PC-9 (cell line): ENCODE measurements at regions not wholly inside any gene's neighbourhood (a gene's known extent, or its start where the extent isn't known, plus 50 kb on each side); places are given as distances from the start of the nearest gene placed in this dataset.

Experiments
- BruUV-seq: library from RNA; stranded (reverse); fragments of 400-500 nt; replicated peaks from 2 replicates; lab custom pipeline; 2021; lab: Mats Ljungman, UMichigan
- CTCF ChIA-PET: fragments of 300-600 bp; sonication (Branson Sonifier 250); formaldehyde crosslinking; loops from one replicate; lab custom pipeline; 2022; ENCODE audit warnings: antibody characterized with exemption; lab: Charles Lee
- POLR2A ChIA-PET: fragments of 300-600 bp; sonication (Branson Sonifier 250); formaldehyde crosslinking; loops from one replicate; lab custom pipeline; 2022; ENCODE audit warnings: antibody characterized with exemption; ENCODE audit not compliant: unreplicated experiment; lab: Charles Lee
- DNase-seq, 2 experiments: peaks; one replicate each; pipeline versions ENCODE4 v3.0.0 to v3.0.0-alpha.2; 2015 to 2022; ENCODE audit warnings: mixed read lengths in 1 of 2
- H2AFZ ChIP-seq: fragments of 200-600 bp; sonication (generic); 2 replicates; pipeline ENCODE4 v1.8.1; 2017; ENCODE audit warnings: antibody characterized with exemption
- H3F3A ChIP-seq: fragments of 200-600 bp; sonication (generic); 2 replicates; pipeline ENCODE4 v1.8.1; 2017; ENCODE audit warnings: antibody characterized with exemption, mild to moderate bottlenecking, low read depth; ENCODE audit not compliant: insufficient read depth
- H3K27ac ChIP-seq: fragments of 200-600 bp; sonication (generic); 2 replicates; pipeline ENCODE4 v1.6.1; 2016; ENCODE audit warnings: mixed run types
- H3K27me3 ChIP-seq: fragments of 200-600 bp; sonication (generic); 2 replicates; pipeline ENCODE4 v1.6.1; 2016; ENCODE audit warnings: low read depth, mixed run types; ENCODE audit not compliant: insufficient read depth
- H3K36me3 ChIP-seq: fragments of 200-600 bp; sonication (generic); 2 replicates; pipeline ENCODE4 v1.6.1; 2016; ENCODE audit warnings: low read depth, mixed run types
- H3K4me1 ChIP-seq: fragments of 200-600 bp; sonication (generic); replicated peaks from 2 replicates; pipeline ENCODE4 v1.6.1; 2016; ENCODE audit warnings: mixed run types; ENCODE audit not compliant: insufficient read depth
- H3K4me2 ChIP-seq: fragments of 200-600 bp; sonication (generic); 2 replicates; pipeline ENCODE4 v1.6.1; 2017; ENCODE audit warnings: mixed run types
- H3K4me3 ChIP-seq: fragments of 200-600 bp; sonication (generic); 2 replicates; pipeline ENCODE4 v1.6.1; 2016; ENCODE audit warnings: mixed run types
- H3K79me2 ChIP-seq: fragments of 200-600 bp; sonication (generic); 2 replicates; pipeline ENCODE4 v1.6.1; 2017; ENCODE audit warnings: low read depth, mixed run types
- H3K9me2 ChIP-seq: fragments of 200-600 bp; sonication (generic); 2 replicates; pipeline ENCODE4 v1.8.1; 2017; ENCODE audit warnings: mild to moderate bottlenecking; ENCODE audit not compliant: insufficient read depth
- H3K9me3 ChIP-seq: fragments of 200-600 bp; sonication (generic); 2 replicates; pipeline ENCODE4 v1.8.1; 2016; ENCODE audit warnings: low read depth; ENCODE audit not compliant: insufficient read depth
- H4K20me1 ChIP-seq: fragments of 200-600 bp; sonication (generic); 2 replicates; pipeline ENCODE4 v1.8.1; 2017; ENCODE audit not compliant: insufficient read depth
- CTCF ChIP-seq: fragments of 200-600 bp; sonication (generic); conservative IDR thresholded peaks from 2 replicates; pipeline ENCODE4 v1.6.1; 2017; ENCODE audit warnings: mixed run types, antibody characterized with exemption, mild to moderate bottlenecking, moderate library complexity
- EZH2 ChIP-seq: fragments of 200-600 bp; sonication (generic); IDR thresholded peaks from 2 replicates; pipeline ENCODE4 v1.8.0; 2017; ENCODE audit warnings: antibody characterized with exemption, low read depth
- intact Hi-C: fragments of 100-400 bp; cut with micrococcal nuclease; formaldehyde crosslinking; loops from one replicate; pipeline ENCODE4 v1.10.0; 2022; ENCODE audit not compliant: unreplicated experiment

GRCh38 chr4:123980736-123981300 lies 584.2 kb downstream of the SPRY1 start:
- CTCF ChIA-PET, result no interaction called here
- Histone ChIP-seq H3K9me3 (peaks cover 21% of the 10 kb centered on the region), H3K4me2 (no peak overlapping the region), H4K20me1 (no peaks in the 10 kb centered on the region), H3K27ac (no peak overlapping the region), H2AFZ (no peak overlapping the region), H3K9me2 (0 out of 2 replicates have a peak, but pooled peaks cover 5% of the 10 kb centered on the region), H3F3A (no peaks in the 10 kb centered on the region), H3K4me3 (no peak overlapping the region), H3K79me2 (no peaks in the 10 kb centered on the region), H3K4me1 (peaks cover 4% of the 10 kb centered on the region; the same call in 1 of the 2 replicates), H3K36me3 (no peaks in the 10 kb centered on the region; the same call in 1 of the 2 replicates), H3K27me3 (no peaks in the 10 kb centered on the region)
- no peak for TF ChIP-seq CTCF
- no peak for TF ChIP-seq EZH2
- intact Hi-C loops, result no loop called here
- POLR2A ChIA-PET, result no interaction called here
- DNase-seq, result no peak
- no TSS peak for BruUV-seq

GRCh38 chr4:123984886-123985285 lies 588.3 kb downstream of the SPRY1 start:
- no peak overlapping the region for H3K4me2 ChIP-seq
- BruUV-seq, result no TSS peak
- no peak for TF ChIP-seq CTCF
- TF ChIP-seq EZH2, result no peak
- H3K27ac ChIP-seq, result no peak overlapping the region
- no peaks in the 10 kb centered on the region for H3K36me3 ChIP-seq
- no peaks in the 10 kb centered on the region for H3K79me2 ChIP-seq
- H3K4me3 ChIP-seq, result no peak overlapping the region
- peaks cover 21% of the 10 kb centered on the region for H3K4me1 ChIP-seq
- no peak overlapping the region for H2AFZ ChIP-seq
- peaks cover 12% of the 10 kb centered on the region; the same call in 1 of the 2 replicates for H3F3A ChIP-seq
- peaks cover 6% of the 10 kb centered on the region; the same call in 1 of the 2 replicates for H3K9me3 ChIP-seq
- no peaks in the 10 kb centered on the region for H3K27me3 ChIP-seq
- intact Hi-C loops, result no loop called here
- no peaks in the 10 kb centered on the region for H3K9me2 ChIP-seq
- ChIA-PET POLR2A (no interaction called here), CTCF (interaction anchor here (0.5 to 0.7 kb wide), 2 partner anchors 8 to 826 kb away, joined by 4 read pairs; no protein-coding TSS in a partner anchor)
- DNase-seq, result no peak
- no peaks in the 10 kb centered on the region for H4K20me1 ChIP-seq

GRCh38 chr4:123986268-123986798 lies 589.7 kb downstream of the SPRY1 start:
- CTCF ChIA-PET, result interaction anchor here (0.6 kb wide), 1 partner anchor 152 kb away, joined by 3 read pairs; no protein-coding TSS in a partner anchor
- no peaks in the 10 kb centered on the region for H3K27me3 ChIP-seq
- no peaks in the 10 kb centered on the region for H3K9me2 ChIP-seq
- H4K20me1 ChIP-seq, result no peaks in the 10 kb centered on the region
- peak overlapping the region; percentile 47 for H3K4me2 ChIP-seq
- peak; percentile 15 to 75 for DNase-seq
- H3K27ac ChIP-seq, result peak overlapping the region; percentile 66
- no peaks in the 10 kb centered on the region for H3K9me3 ChIP-seq
- H3K4me1 ChIP-seq, result peaks cover 21% of the 10 kb centered on the region
- peak overlapping the region; percentile 12; the same call in 1 of the 2 replicates for H3K4me3 ChIP-seq
- peak overlapping the region; percentile 30 for H2AFZ ChIP-seq
- H3F3A ChIP-seq, result peaks cover 12% of the 10 kb centered on the region; the same call in 1 of the 2 replicates
- no TSS peak for BruUV-seq
- intact Hi-C loops, result no loop called here
- no peaks in the 10 kb centered on the region for H3K36me3 ChIP-seq
- TF ChIP-seq EZH2, result no peak
- TF ChIP-seq CTCF, result no peak
- POLR2A ChIA-PET, result interaction anchor here (0.6 kb wide), 1 partner anchor 932 kb away, joined by 3 read pairs; no protein-coding TSS in a partner anchor
- no peaks in the 10 kb centered on the region for H3K79me2 ChIP-seq
